ENCODE measurements at regions not wholly inside any gene's neighbourhood (a gene's known extent, or its start where the extent isn't known, plus 50 kb on each side); places are given as distances from the start of the nearest gene placed in this dataset.
A peak's percentile ranks its signal among the peaks of the same experiment; 100 is the strongest.
"Not testable (repeated sequence)": the region's sequence is repeated elsewhere in the genome, so short reads cannot be mapped to it uniquely, and the experiment has no call there.

GRCh38 chr4:128437023-128437422 lies 149.4 kb upstream of the PGRMC2 start:
- DNase-seq = not testable (repeated sequence)

GRCh38 chr4:128429023-128429613 lies 141.5 kb upstream of the PGRMC2 start:
- DNase-seq = not testable (repeated sequence)

GRCh38 chr4:128428397-128428796 lies 140.8 kb upstream of the PGRMC2 start:
- DNase-seq = no peak

- DNase-seq = no peak
These were observed 140.3 kb upstream of the PGRMC2 start for GRCh38 chr4:128427832-128428366.

- no peak for DNase-seq
These were observed 137.2 kb upstream of the PGRMC2 start for GRCh38 chr4:128424527-128425497.

- not testable (repeated sequence) for DNase-seq
These were observed 134.7 kb upstream of the PGRMC2 start for GRCh38 chr4:128422296-128422695.

- DNase-seq = no peak
These were observed 129.3 kb upstream of the PGRMC2 start for GRCh38 chr4:128416921-128417320.

- DNase-seq = no peak
These were observed 122.4 kb upstream of the PGRMC2 start for GRCh38 chr4:128410037-128410436.

- DNase-seq = no peak
These were observed 116.0 kb upstream of the PGRMC2 start for GRCh38 chr4:128403586-128403985.

GRCh38 chr4:128394778-128395177 lies 107.2 kb upstream of the PGRMC2 start:
- DNase-seq = no peak

- peak; percentile 95 for DNase-seq
These were observed 105.6 kb upstream of the PGRMC2 start for GRCh38 chr4:128393101-128393704.

- DNase-seq = no peak
These were observed 102.9 kb upstream of the PGRMC2 start for GRCh38 chr4:128390475-128390996.

GRCh38 chr4:128388796-128389195 lies 101.2 kb upstream of the PGRMC2 start:
- no peak for DNase-seq

GRCh38 chr4:128388352-128388630 lies 100.7 kb upstream of the PGRMC2 start:
- no peak for DNase-seq

GRCh38 chr4:128387600-128388351 lies 100.2 kb upstream of the PGRMC2 start:
- DNase-seq = no peak

- DNase-seq = peak; percentile 22
These were observed 99.4 kb upstream of the PGRMC2 start for GRCh38 chr4:128386761-128387599.

- DNase-seq = peak; percentile 63
These were observed 98.2 kb upstream of the PGRMC2 start for GRCh38 chr4:128385683-128386304.

GRCh38 chr4:128384765-128385598 lies 97.4 kb upstream of the PGRMC2 start:
- DNase-seq = no peak

GRCh38 chr4:128384091-128384520 lies 96.5 kb upstream of the PGRMC2 start:
- DNase-seq = no peak

Measured in NCI-H1417 treated with DMSO at 0.1 percent for 48 hours (cell line).